Adrenal gland (tissue), 9 donors: ENCODE measurements at regions not wholly inside any gene's neighbourhood (a gene's known extent, or its start where the extent isn't known, plus 50 kb on each side); places are given as distances from the start of the nearest gene placed in this dataset.

ENCODE experiments used
- DNase-seq, 7 donors: peaks; one replicate each; pipeline ENCODE4 v3.0.0-alpha.2; 2019 to 2020
- H3K27ac ChIP-seq, 5 donors: fragments of 200-600 bp; sonication (generic) in 4 of 5; 1 replicate in 3 of 5; 2 replicates in 2 of 5; pipeline versions ENCODE4 v1.5.1 to v1.8.0; 2016 to 2020; ENCODE audit warnings: mild to moderate bottlenecking in 1 of 5
- H3K27me3 ChIP-seq: fragments of 200-600 bp; 2 replicates; pipeline ENCODE4 v1.8.0; 2021
- H3K36me3 ChIP-seq, 2 donors: fragments of 200-600 bp; replicated peaks in 1 of 2; 1 replicate in 1 of 2; 2 replicates in 1 of 2; pipeline versions ENCODE4 v1.5.1 to v1.8.0; 2018 to 2022
- H3K4me1 ChIP-seq, 2 donors: fragments of 200-600 bp; replicated peaks in 1 of 2; 1 replicate in 1 of 2; 2 replicates in 1 of 2; pipeline versions ENCODE4 v1.5.1 to v1.8.0; 2018 to 2021
- H3K4me3 ChIP-seq, 4 donors: fragments of 200-600 bp; sonication (generic) in 3 of 4; one replicate each; pipeline ENCODE4 v1.5.1; 2016 to 2018
- H3K9me3 ChIP-seq, 3 donors: fragments of 200-600 bp; sonication (generic) in 1 of 3; replicated peaks in 1 of 3; 1 replicate in 2 of 3; 2 replicates in 1 of 3; pipeline versions ENCODE4 v1.5.1 to v1.8.0; 2016 to 2021
- CTCF ChIP-seq, 6 experiments: fragments of 450-650 bp in 4 of 6; fragments of 200-600 bp in 2 of 6; sonication (generic) in 1 of 6; IDR thresholded peaks; 1 replicate in 5 of 6; 2 replicates in 1 of 6; pipeline versions ENCODE4 v1.5.1 to v1.8.0; 2016 to 2021; ENCODE audit warnings: antibody characterized with exemption in 6 of 6, mild to moderate bottlenecking in 2 of 6, moderate library complexity in 1 of 6
- POLR2A ChIP-seq, 2 donors: fragments of 450-650 bp; IDR thresholded peaks; one replicate each; pipeline ENCODE4 v1.6.1; 2017; ENCODE audit warnings: antibody characterized with exemption in 2 of 2, mild to moderate bottlenecking in 2 of 2, moderate library complexity in 1 of 2
- WGBS, 4 donors: extraction: QIAGEN DNeasy Blood & Tissue Kit in 2 of 4; methylation state at CpG; one replicate each; pipeline versions ENCODE4 v1.1.5 to v1.1.7; 2013 to 2017; 5-methylcytosine and 5-hydroxymethylcytosine counted together
- intact Hi-C, 2 donors: fragments of 100-400 bp; cut with DNase I; formaldehyde crosslinking; loops; one replicate each; pipeline versions ENCODE4 v1.14.1 to v1.15.0; 2022 to 2023
- donor health status: healthy with polysubstance abuse.
- donor health status: Bipolar disorder and iron deficiency.
- donor health status: DM: yes; HTN: yes; CAD: no.
- donor health status: DM: no; HTN: no; CAD: no.
- donor health status: DM: no; HTN: no; CAD: no.

DNA sequence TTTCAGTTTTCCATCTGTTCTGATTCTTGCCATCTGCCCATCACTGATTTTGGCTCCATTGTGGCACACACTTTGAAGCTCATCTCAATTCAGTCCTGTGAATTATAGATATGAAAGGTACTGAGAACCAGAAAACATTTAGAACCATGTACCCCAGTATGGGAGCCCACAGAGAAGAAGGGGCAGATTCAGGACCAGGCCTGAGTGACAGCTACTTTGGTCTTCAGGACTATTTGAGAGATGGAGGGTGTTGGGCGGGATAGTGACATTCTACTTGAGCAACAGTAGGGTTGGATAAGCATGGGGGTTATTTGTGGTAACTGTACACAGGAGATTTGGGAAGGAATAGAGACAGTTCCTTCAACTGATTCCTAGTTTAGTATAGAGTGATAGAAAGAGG lies 259.2 kb upstream of the MANEA start:
- no peak overlapping the region for H3K27ac ChIP-seq
- no peak overlapping the region for H3K4me3 ChIP-seq
- no peaks in the 10 kb centered on the region for H3K27me3 ChIP-seq
- intact Hi-C loops: no loop called here
- no peaks in the 10 kb centered on the region for H3K4me1 ChIP-seq
- H3K9me3 ChIP-seq: no peaks in the 10 kb centered on the region
- 74 to 92% (median 86%) methylated on average over 1 of the region's 1 CpG for WGBS, 4 donors
- no peaks in the 10 kb centered on the region for H3K36me3 ChIP-seq
- no peak for TF ChIP-seq POLR2A (IDR thresholded peaks at IDR 0.05)
- no peak for TF ChIP-seq CTCF (IDR thresholded peaks at IDR 0.05)
- no peak for DNase-seq

GRCh38 chr6:95321126-95321525 lies 256.2 kb upstream of the MANEA start:
- intact Hi-C loops: no loop called here
- Histone ChIP-seq H3K9me3 (no peaks in the 10 kb centered on the region), H3K4me1 (no peaks in the 10 kb centered on the region), H3K27ac (no peak overlapping the region), H3K36me3 (no peaks in the 10 kb centered on the region), H3K27me3 (no peaks in the 10 kb centered on the region), H3K4me3 (no peak overlapping the region)
- WGBS, 4 donors: 45 to 78% (median 61%) methylated on average over 2 of the region's 2 CpGs
- no peak for DNase-seq
- TF ChIP-seq POLR2A (IDR thresholded peaks at IDR 0.05): no peak
- TF ChIP-seq CTCF (IDR thresholded peaks at IDR 0.05): no peak

GRCh38 chr6:95325916-95326315 lies 251.4 kb upstream of the MANEA start:
- Histone ChIP-seq H3K4me1 (no peaks in the 10 kb centered on the region), H3K27ac (no peak overlapping the region), H3K4me3 (no peak overlapping the region), H3K36me3 (no peaks in the 10 kb centered on the region), H3K27me3 (no peaks in the 10 kb centered on the region), H3K9me3 (no peaks in the 10 kb centered on the region)
- intact Hi-C loops: no loop called here
- no peak for DNase-seq
- TF ChIP-seq CTCF (IDR thresholded peaks at IDR 0.05) (no peak), POLR2A (IDR thresholded peaks at IDR 0.05) (no peak)
- WGBS, 4 donors: 18 to 29% (median 25%) methylated on average over 1 of the region's 1 CpG

- no peak for DNase-seq
- Histone ChIP-seq H3K27me3 (no peaks in the 10 kb centered on the region), H3K27ac (no peak overlapping the region), H3K9me3 (no peaks in the 10 kb centered on the region), H3K36me3 (no peaks in the 10 kb centered on the region), H3K4me1 (no peaks in the 10 kb centered on the region), H3K4me3 (no peak overlapping the region)
- intact Hi-C loops: no loop called here
- WGBS, 4 donors: 28 to 72% (median 42%) methylated on average over 2 of the region's 2 CpGs
- TF ChIP-seq POLR2A (IDR thresholded peaks at IDR 0.05) (no peak), CTCF (IDR thresholded peaks at IDR 0.05) (no peak)
These were observed 249.1 kb upstream of the MANEA start for GRCh38 chr6:95328231-95328630.
